ENCODE measurements at regions not wholly inside any gene's neighbourhood (a gene's known extent, or its start where the extent isn't known, plus 50 kb on each side); places are given as distances from the start of the nearest gene placed in this dataset.

DNA sequence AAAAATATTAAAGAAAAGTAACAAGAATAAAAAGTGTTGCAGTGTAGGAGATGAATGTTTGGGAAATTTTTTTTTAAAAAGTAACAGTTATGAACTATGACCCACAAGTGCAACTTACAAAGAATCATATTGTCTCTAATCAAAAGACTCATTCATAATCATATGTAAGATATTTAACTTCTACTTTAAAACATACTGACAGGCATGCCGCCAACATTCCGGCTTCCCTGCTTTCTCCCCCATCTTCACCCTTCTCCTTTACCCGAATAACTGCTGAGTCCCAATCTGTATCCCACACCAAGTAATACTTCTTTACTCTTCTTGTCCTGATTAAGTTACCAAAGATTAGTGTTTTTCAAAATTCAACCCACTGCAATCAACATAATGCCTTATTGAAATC lies 598.8 kb upstream of the FRG1 start:
- TF ChIP-seq, protein P1, sequence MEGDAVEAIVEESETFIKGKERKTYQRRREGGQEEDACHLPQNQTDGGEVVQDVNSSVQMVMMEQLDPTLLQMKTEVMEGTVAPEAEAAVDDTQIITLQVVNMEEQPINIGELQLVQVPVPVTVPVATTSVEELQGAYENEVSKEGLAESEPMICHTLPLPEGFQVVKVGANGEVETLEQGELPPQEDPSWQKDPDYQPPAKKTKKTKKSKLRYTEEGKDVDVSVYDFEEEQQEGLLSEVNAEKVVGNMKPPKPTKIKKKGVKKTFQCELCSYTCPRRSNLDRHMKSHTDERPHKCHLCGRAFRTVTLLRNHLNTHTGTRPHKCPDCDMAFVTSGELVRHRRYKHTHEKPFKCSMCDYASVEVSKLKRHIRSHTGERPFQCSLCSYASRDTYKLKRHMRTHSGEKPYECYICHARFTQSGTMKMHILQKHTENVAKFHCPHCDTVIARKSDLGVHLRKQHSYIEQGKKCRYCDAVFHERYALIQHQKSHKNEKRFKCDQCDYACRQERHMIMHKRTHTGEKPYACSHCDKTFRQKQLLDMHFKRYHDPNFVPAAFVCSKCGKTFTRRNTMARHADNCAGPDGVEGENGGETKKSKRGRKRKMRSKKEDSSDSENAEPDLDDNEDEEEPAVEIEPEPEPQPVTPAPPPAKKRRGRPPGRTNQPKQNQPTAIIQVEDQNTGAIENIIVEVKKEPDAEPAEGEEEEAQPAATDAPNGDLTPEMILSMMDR (IDR thresholded peaks at IDR 0.05) = no peak
- no peak for TF ChIP-seq EP300 (IDR thresholded peaks at IDR 0.05)
- no peak for TF ChIP-seq POLR2A (IDR thresholded peaks at IDR 0.05; ENCODE audit: low read depth)
- no peak for TF ChIP-seq POLR2AphosphoS5 (IDR thresholded peaks at IDR 0.05)
